ENCODE measurements at regions not wholly inside any gene's neighbourhood (a gene's known extent, or its start where the extent isn't known, plus 50 kb on each side); places are given as distances from the start of the nearest gene placed in this dataset.
A peak's percentile ranks its signal among the peaks of the same experiment; 100 is the strongest.

- peak; percentile 7 for DNase-seq (ENCODE audit: low spot score)
Measured at GRCh38 chr18:24672165-24672941, 211.9 kb downstream of the HRH4 start.

- no peak for DNase-seq (ENCODE audit: low spot score)
Measured at GRCh38 chr18:24674200-24674599, 213.8 kb downstream of the HRH4 start.

- no peak for DNase-seq (ENCODE audit: low spot score)
Measured at GRCh38 chr18:24674605-24675004, 214.2 kb downstream of the HRH4 start.

GRCh38 chr18:24677011-24677410, 216.6 kb downstream of the HRH4 start:
- no peak for DNase-seq (ENCODE audit: low spot score)

- DNase-seq (ENCODE audit: low spot score), result peak; percentile 67
Measured at GRCh38 chr18:24678107-24678506, 217.7 kb downstream of the HRH4 start.

GRCh38 chr18:24678626-24679025, 218.2 kb downstream of the HRH4 start:
- DNase-seq (ENCODE audit: low spot score), result no peak

GRCh38 chr18:24679062-24679461, 218.6 kb downstream of the HRH4 start:
- DNase-seq (ENCODE audit: low spot score), result no peak

- no peak for DNase-seq (ENCODE audit: low spot score)
Measured at GRCh38 chr18:24683925-24684324, 223.5 kb downstream of the HRH4 start.

- no peak for DNase-seq (ENCODE audit: low spot score)
Measured at GRCh38 chr18:24685254-24685959, 225.0 kb downstream of the HRH4 start.

- DNase-seq (ENCODE audit: low spot score), result no peak
Measured at GRCh38 chr18:24695168-24695567, 234.7 kb downstream of the HRH4 start.

- DNase-seq (ENCODE audit: low spot score), result peak; percentile 65
Measured at GRCh38 chr18:24702001-24702515, 241.6 kb downstream of the HRH4 start.

- DNase-seq (ENCODE audit: low spot score), result no peak
Measured at GRCh38 chr18:24703316-24703715, 242.9 kb downstream of the HRH4 start.

GRCh38 chr18:24704946-24705630, 244.7 kb downstream of the HRH4 start:
- DNase-seq (ENCODE audit: low spot score), result no peak

- DNase-seq (ENCODE audit: low spot score), result no peak
Measured at GRCh38 chr18:24710474-24710873, 250.0 kb downstream of the HRH4 start.

GRCh38 chr18:24719791-24720190, 259.4 kb downstream of the HRH4 start:
- no peak for DNase-seq (ENCODE audit: low spot score)

GRCh38 chr18:24721388-24721787, 261.0 kb downstream of the HRH4 start:
- no peak for DNase-seq (ENCODE audit: low spot score)

- no peak for DNase-seq (ENCODE audit: low spot score)
Measured at GRCh38 chr18:24725644-24726415, 265.4 kb downstream of the HRH4 start.

- peak; percentile 76 for DNase-seq (ENCODE audit: low spot score)
Measured at GRCh38 chr18:24726727-24727492, 266.5 kb downstream of the HRH4 start.

GRCh38 chr18:24727685-24728084, 267.2 kb downstream of the HRH4 start:
- DNase-seq (ENCODE audit: low spot score), result no peak

- no peak for DNase-seq (ENCODE audit: low spot score)
Measured at GRCh38 chr18:24731158-24731557, 270.7 kb downstream of the HRH4 start.

GRCh38 chr18:24731981-24732380, 271.5 kb downstream of the HRH4 start:
- no peak for DNase-seq (ENCODE audit: low spot score)

Data from putamen (tissue), 1 donor.